ENCODE measurements at regions not wholly inside any gene's neighbourhood (a gene's known extent, or its start where the extent isn't known, plus 50 kb on each side); places are given as distances from the start of the nearest gene placed in this dataset.

DNA sequence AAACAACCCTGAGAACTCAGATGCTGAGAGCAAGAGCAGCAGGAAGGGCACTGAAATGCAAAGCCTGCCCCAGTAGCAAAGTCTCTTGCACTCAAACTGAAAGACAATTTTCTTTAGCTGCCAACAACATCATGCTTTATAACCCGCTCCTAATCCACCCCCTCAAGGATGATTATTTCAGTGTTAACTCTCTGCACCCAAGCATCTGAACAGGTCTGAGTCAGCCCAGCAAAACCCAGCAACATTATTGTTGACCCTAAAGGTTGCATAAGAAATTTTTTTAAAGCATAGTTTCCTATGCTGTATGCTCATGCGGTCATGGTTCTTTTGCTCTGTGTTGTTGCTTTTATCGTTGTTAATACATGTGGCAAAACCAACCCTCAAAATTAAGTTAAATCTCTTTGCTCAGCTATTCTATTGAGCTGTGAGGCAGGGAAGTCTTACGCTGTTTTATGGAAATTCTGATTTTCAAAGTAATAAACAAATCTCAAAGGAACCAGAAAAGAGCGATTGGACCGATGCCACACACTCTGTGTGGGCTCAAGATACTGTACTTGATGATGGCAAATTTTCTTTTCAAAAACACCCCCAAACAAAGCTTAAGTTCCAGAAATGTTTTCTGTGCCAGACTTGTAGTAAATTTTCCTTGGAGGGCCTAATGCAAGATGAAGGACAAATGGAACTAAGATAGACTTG is 440.6 kb upstream of the MPDZ start:
- DNase-seq (ENCODE audit: low read depth) = no peak
- TF ChIP-seq, protein P1, sequence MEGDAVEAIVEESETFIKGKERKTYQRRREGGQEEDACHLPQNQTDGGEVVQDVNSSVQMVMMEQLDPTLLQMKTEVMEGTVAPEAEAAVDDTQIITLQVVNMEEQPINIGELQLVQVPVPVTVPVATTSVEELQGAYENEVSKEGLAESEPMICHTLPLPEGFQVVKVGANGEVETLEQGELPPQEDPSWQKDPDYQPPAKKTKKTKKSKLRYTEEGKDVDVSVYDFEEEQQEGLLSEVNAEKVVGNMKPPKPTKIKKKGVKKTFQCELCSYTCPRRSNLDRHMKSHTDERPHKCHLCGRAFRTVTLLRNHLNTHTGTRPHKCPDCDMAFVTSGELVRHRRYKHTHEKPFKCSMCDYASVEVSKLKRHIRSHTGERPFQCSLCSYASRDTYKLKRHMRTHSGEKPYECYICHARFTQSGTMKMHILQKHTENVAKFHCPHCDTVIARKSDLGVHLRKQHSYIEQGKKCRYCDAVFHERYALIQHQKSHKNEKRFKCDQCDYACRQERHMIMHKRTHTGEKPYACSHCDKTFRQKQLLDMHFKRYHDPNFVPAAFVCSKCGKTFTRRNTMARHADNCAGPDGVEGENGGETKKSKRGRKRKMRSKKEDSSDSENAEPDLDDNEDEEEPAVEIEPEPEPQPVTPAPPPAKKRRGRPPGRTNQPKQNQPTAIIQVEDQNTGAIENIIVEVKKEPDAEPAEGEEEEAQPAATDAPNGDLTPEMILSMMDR (IDR thresholded peaks at IDR 0.05; ENCODE audit: control insufficient read depth, insufficient read depth, low read depth, low read length, missing control alignments) = no peak
- no peak overlapping the region for H3K4me3 ChIP-seq (ENCODE audit: control insufficient read depth, low read depth, low read length)

DNA sequence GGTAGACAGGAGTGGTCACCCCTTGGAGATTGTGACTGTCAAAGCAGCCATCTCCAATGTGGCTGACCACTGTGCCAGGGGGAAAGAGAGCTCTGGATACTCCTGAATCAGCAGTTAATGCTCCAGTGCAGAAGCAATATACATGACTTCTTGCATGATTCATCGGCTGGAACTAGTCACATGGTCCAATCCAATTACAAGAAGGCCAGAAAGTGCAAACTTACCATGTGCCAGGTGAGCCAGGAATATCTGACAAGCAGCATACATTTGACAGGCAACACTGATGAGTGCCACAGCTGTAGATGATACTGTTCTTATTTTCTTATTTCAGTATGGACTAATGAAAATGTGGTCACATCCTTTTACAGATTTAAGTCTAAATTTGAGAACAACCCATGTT is 440.0 kb upstream of the MPDZ start:
- DNase-seq (ENCODE audit: low read depth) = no peak
- TF ChIP-seq, protein P1 (IDR thresholded peaks at IDR 0.05; ENCODE audit: control insufficient read depth, insufficient read depth, low read depth, low read length, missing control alignments) = no peak
- no peak overlapping the region for H3K4me3 ChIP-seq (ENCODE audit: control insufficient read depth, low read depth, low read length)

DNA sequence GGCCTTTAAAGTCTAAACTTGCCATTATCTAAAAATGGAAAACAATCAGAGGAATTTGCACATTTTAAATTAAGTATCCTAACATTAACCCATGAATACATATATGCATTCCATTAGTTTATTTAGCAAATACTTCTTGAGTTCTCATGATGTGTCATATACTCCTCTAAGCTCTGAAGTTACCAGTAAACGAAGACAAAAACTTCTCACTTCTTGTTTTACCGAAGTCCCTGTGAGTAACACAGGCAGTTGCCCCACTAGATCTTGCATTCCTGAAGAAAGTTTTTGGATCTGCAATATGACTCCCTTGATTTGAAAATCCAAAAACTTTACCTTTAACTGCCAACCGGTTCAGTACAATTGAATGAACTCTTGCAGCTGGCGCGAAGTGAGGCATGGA is 439.0 kb upstream of the MPDZ start:
- TF ChIP-seq, protein P1 (IDR thresholded peaks at IDR 0.05; ENCODE audit: control insufficient read depth, insufficient read depth, low read depth, low read length, missing control alignments) = no peak
- H3K4me3 ChIP-seq (ENCODE audit: control insufficient read depth, low read depth, low read length) = no peak overlapping the region
- no peak for DNase-seq (ENCODE audit: low read depth)

DNA sequence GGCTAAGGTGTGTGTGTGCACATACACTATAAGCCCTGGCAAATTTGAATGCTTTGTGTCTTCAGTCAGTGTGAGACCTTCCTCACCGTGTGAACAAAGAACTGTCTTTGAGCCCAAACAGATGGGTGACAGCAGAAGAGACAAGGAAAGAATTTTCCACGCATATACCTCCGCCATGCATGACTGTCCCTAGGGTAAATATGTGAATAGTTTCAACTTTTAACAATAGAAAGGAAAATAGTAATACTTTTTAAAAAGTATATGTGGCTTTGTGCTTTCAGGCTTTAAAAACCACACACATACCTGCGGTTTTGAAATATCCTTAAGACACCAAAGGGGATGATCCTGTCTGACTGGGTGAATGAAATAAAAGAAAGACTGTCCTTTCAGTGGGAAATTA is 438.6 kb upstream of the MPDZ start:
- TF ChIP-seq, protein P1 (IDR thresholded peaks at IDR 0.05; ENCODE audit: control insufficient read depth, insufficient read depth, low read depth, low read length, missing control alignments) = no peak
- no peak overlapping the region for H3K4me3 ChIP-seq (ENCODE audit: control insufficient read depth, low read depth, low read length)
- no peak for DNase-seq (ENCODE audit: low read depth)

DNA sequence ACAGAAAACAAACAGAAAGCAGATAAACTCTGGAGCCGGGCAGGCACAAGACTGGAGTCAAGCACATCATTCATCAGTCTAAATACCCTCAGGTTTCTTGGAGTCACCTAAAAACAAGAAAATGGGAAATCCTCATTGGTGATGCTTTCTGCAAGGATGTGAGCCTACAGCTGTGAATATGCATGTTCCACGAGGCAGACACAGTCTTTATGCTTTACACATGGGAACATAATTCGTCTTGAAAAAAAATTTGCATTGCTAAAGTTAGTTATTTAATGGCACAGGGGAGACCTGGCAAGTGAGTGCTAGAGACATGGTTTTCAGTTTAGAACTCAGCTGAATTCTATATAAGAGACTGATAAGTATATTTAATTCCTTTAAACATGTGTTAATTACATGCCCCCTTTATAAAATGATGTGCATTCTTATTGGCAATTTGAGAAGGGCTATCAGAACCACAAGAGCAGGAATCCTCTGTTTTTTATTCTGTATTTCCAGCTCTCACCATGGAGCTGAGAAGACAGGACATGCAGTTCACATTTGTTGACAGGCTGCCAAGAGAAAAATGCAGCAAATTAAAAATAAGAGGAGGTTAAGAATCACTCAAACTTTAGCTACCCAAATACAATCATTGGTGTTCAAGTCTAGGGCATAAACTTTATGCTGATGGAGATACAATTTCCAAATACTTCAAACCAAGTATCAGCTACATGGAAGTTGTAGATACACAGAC is 438.0 kb upstream of the MPDZ start:
- DNase-seq (ENCODE audit: low read depth) = no peak
- TF ChIP-seq, protein P1 (IDR thresholded peaks at IDR 0.05; ENCODE audit: control insufficient read depth, insufficient read depth, low read depth, low read length, missing control alignments) = no peak

DNA sequence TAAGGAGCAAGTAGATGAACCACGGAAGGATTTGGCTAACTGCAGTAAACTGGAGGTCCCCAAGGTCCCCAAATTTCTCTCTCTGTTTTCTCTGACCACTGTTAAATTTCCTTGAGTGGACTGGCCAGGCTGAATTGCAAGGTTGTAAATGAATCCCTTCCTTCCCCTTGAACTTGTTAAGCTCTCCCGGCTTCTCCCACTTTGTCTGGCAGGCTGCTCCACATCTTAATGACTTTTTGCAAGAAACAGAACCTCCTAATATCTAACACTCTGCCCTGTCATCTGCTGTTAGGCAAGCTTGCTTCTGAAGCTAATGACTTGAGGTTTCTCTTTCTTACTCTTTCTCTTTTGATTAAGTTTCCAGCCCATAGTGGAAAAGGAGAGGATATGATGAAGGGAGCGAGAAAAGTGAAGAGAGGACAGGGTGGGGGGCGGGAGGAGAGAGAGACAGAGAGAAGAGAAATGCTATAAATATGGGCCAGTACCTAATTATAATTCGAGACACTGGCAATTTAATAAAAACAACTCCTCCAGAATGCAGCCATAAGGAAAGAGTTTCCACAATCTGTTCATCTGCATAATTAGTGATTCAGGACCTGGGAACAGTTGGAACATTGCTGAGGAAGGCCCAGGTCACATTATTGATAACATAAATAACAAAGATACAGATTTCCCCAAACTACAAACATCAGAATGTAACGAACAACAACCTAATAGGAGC is 437.3 kb upstream of the MPDZ start:
- no peak for DNase-seq (ENCODE audit: low read depth)
- TF ChIP-seq, protein P1 (IDR thresholded peaks at IDR 0.05; ENCODE audit: control insufficient read depth, insufficient read depth, low read depth, low read length, missing control alignments) = no peak
- H3K4me3 ChIP-seq (ENCODE audit: control insufficient read depth, low read depth, low read length) = no peak overlapping the region

More for the DNA sequence above, 438.0 kb upstream of the MPDZ start:
- no peak overlapping the region for H3K4me3 ChIP-seq (ENCODE audit: control insufficient read depth, low read depth, low read length)

Measured in AG09309 (cell line).